ENCODE measurements at regions not wholly inside any gene's neighbourhood (a gene's known extent, or its start where the extent isn't known, plus 50 kb on each side); places are given as distances from the start of the nearest gene placed in this dataset.

DNA sequence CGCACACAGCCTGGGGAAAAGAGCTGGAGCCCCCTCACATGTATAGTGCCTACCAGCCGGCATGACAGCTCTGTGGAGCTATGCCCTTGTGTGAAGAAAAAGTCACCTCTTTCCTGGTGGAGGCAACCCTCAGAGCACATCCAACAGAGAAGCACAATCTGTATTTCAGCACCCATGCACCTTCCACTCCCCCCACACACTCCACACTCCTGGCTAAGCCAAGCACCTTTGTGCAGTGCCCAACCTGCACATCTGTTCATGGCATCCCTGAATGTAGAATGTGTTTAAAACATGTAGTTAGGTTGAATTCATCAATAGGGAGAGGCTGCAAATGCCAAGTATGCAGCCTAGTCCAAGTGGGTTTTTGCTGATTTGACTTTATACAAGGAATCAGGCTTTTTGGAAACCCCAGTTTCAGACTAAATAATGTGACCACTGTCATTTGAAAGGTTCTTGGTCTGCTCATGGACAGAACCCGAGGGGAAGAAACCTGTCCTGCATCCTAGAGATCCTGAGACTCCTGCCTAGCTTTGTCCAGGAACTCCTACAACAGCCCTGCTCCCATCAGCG, 197.1 kb downstream of the TOMM20 start:
- Histone ChIP-seq H3K4me1 (peaks cover 0 to 17% (median 16%) of the 10 kb centered on the region in 3 donors), H3K27ac (no peak overlapping the region), H3K9me3 (no peaks in the 10 kb centered on the region), H3K36me3 (no peaks in the 10 kb centered on the region), H3K27me3 (no peaks in the 10 kb centered on the region), H3K4me3 (no peak overlapping the region)
- 90 to 97% methylated on average over 3 of the region's 4 CpGs for whole genome bisulfite sequencing, 2 donors (ENCODE audit: low coverage in 1 of 2)
- ATAC-seq = no peak
- TF ChIP-seq POLR2AphosphoS5 (IDR thresholded peaks at IDR 0.05) = no peak
- TF ChIP-seq POLR2A (IDR thresholded peaks at IDR 0.05) = no peak
- TF ChIP-seq, protein P1, sequence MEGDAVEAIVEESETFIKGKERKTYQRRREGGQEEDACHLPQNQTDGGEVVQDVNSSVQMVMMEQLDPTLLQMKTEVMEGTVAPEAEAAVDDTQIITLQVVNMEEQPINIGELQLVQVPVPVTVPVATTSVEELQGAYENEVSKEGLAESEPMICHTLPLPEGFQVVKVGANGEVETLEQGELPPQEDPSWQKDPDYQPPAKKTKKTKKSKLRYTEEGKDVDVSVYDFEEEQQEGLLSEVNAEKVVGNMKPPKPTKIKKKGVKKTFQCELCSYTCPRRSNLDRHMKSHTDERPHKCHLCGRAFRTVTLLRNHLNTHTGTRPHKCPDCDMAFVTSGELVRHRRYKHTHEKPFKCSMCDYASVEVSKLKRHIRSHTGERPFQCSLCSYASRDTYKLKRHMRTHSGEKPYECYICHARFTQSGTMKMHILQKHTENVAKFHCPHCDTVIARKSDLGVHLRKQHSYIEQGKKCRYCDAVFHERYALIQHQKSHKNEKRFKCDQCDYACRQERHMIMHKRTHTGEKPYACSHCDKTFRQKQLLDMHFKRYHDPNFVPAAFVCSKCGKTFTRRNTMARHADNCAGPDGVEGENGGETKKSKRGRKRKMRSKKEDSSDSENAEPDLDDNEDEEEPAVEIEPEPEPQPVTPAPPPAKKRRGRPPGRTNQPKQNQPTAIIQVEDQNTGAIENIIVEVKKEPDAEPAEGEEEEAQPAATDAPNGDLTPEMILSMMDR (IDR thresholded peaks at IDR 0.05) = no peak
- no peak for TF ChIP-seq EP300 (IDR thresholded peaks at IDR 0.05)

DNA sequence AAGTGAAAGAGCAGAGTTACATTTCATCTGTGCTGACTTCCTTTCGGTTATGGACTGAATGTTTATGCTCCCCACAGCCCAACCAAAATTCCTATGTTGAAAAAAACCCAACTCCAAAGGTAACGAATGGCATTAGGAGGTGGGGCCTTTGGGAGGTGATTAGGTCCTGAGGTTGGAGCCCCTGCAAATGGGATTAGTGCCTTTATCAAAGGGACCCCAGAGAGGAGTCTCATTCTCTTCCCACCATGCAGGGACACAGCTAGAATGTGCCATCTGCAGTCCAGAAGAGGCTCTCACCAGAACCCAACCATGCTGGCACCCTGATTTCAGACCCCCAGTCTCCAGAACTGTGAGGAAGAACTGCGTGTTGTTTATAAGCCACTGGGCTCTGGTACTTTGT, 199.3 kb downstream of the TOMM20 start:
- H3K27ac ChIP-seq = no peak overlapping the region
- ATAC-seq = no peak
- H3K4me3 ChIP-seq = no peak overlapping the region
- H3K4me1 ChIP-seq = peaks cover 0 to 35% (median 21%) of the 10 kb centered on the region in 3 donors
- H3K27me3 ChIP-seq = no peaks in the 10 kb centered on the region
- 95% methylated on average over 2 of the region's 3 CpGs; no CpG with 5 or more reads in 1 of the 2 donors for WGBS, 2 donors (ENCODE audit: low coverage in 1 of 2)
- H3K36me3 ChIP-seq = no peaks in the 10 kb centered on the region
- H3K9me3 ChIP-seq = no peaks in the 10 kb centered on the region
- no peak for TF ChIP-seq EP300 (IDR thresholded peaks at IDR 0.05)
- no peak for TF ChIP-seq POLR2A (IDR thresholded peaks at IDR 0.05)
- no peak for TF ChIP-seq POLR2AphosphoS5 (IDR thresholded peaks at IDR 0.05)
- TF ChIP-seq, protein P1 (IDR thresholded peaks at IDR 0.05) = no peak

DNA sequence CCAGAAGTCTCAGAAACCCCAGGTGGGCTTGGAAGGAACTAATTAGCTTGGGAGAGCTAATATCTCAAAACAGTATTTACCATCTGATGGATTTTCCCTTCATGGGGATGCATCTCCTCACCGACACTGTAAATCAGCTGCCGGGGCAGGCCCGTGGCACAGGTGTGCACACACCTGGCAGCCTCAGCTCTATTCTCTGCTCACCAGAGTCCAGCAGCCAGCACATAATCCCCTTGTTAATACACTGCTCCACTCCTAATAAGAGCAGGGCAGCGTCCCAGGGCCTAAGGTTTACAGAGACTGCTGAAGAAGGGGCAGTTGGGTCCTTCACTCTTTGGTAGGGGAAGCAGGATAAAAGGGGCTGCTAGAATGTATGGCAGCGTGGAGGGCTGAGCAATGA, 200.0 kb downstream of the TOMM20 start:
- ATAC-seq = no peak
- no peak overlapping the region for H3K4me3 ChIP-seq
- 100% methylated on average over 1 of the region's 5 CpGs; no CpG with 5 or more reads in 1 of the 2 donors for WGBS, 2 donors (ENCODE audit: low coverage in 1 of 2)
- H3K9me3 ChIP-seq = no peaks in the 10 kb centered on the region
- TF ChIP-seq POLR2AphosphoS5 (IDR thresholded peaks at IDR 0.05) (no peak), POLR2A (IDR thresholded peaks at IDR 0.05) (no peak), EP300 (IDR thresholded peaks at IDR 0.05) (no peak)
- TF ChIP-seq, protein P1 (IDR thresholded peaks at IDR 0.05) = no peak
- no peaks in the 10 kb centered on the region for H3K27me3 ChIP-seq
- H3K36me3 ChIP-seq = no peaks in the 10 kb centered on the region
- H3K4me1 ChIP-seq = peaks cover 0 to 35% (median 20%) of the 10 kb centered on the region in 3 donors
- no peak overlapping the region for H3K27ac ChIP-seq

DNA sequence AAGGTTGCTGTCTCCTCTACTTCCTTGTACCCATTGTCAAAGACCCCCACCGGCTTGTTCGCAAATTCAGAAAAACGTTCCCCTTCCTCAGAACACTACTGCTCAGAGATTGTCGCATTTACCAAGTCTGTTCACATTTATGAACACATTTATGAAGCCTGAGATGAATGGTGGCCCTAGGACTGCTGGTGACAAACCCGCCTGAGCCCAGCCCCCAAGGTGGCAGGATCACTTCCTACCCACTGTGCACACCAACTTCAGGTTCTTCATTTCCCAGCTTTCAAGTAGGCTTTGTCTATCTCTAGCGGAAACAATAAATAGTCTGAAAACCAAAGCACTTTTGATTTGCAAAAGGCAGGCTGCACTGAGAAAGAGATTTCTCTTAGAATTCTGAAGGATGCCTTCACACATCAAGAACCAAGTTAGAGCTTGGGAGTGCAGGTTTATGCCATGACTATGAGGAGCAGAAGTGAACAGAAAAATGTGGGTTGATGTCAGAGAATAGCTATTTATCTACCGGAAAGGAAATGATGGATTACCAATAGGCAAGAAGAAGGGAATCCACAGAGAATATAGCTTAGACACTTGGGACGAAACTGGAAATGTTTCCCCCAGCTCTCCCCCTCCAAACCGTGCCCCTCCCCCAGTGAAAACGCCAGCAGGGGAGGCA, 200.5 kb downstream of the TOMM20 start:
- TF ChIP-seq EP300 (IDR thresholded peaks at IDR 0.05) (no peak), POLR2A (IDR thresholded peaks at IDR 0.05) (no peak), POLR2AphosphoS5 (IDR thresholded peaks at IDR 0.05) (no peak)
- TF ChIP-seq, protein P1 (IDR thresholded peaks at IDR 0.05) = no peak
- H3K27ac ChIP-seq = no peak overlapping the region
- 78 to 83% methylated on average over 8 to 9 of the region's 10 CpGs for WGBS, 2 donors (ENCODE audit: low coverage in 1 of 2)
- H3K4me1 ChIP-seq = peaks cover 0 to 32% (median 15%) of the 10 kb centered on the region in 3 donors
- no peak overlapping the region for H3K4me3 ChIP-seq
- H3K9me3 ChIP-seq = no peaks in the 10 kb centered on the region
- no peaks in the 10 kb centered on the region for H3K36me3 ChIP-seq
- H3K27me3 ChIP-seq = no peaks in the 10 kb centered on the region
- ATAC-seq = no peak
